HepG2 (cell line): ENCODE measurements at regions not wholly inside any gene's neighbourhood (a gene's known extent, or its start where the extent isn't known, plus 50 kb on each side); places are given as distances from the start of the nearest gene placed in this dataset.

Experiments
- ATAC-seq: fragments of 200-7000 bp; cut with Tn5 transposase; 3 replicates; pipeline ENCODE4 v1.9.1; 2020; ENCODE audit warnings: mild to moderate bottlenecking, moderate library complexity
- BruUV-seq: library from RNA; stranded (reverse); fragments of 400-500 nt; replicated peaks from 2 replicates; lab custom pipeline; 2021; lab: Mats Ljungman, UMichigan
- CTCF ChIA-PET: fragments of 300-600 bp; formaldehyde crosslinking; extraction: SDS; loops from one replicate; lab custom pipeline; 2021; ENCODE audit warnings: low total read pairs, inconsistent platforms, low intra/inter-chr PET ratio; lab: Yijun Ruan, JAX
- POLR2A ChIA-PET: fragments of 350-600 bp; sonication (Branson Sonifier 250); formaldehyde crosslinking; loops from one replicate; lab custom pipeline; 2020; ENCODE audit warnings: antibody characterized with exemption, inconsistent platforms; lab: Yijun Ruan, JAX
- DNase-seq: peaks from one replicate; pipeline ENCODE4 v3.0.0-alpha.2; 2015; ENCODE audit warnings: low spot score
- FAIRE-seq: peaks from 3 replicates; lab custom pipeline; 2011; peaks lifted over from hg19 to GRCh38; lab: Jason Lieb, UNC
- H2AFZ ChIP-seq: one replicate; pipeline ENCODE4 v1.6.1; 2011; ENCODE audit warnings: low read length, inconsistent platforms
- H3K27ac ChIP-seq: fragments of 300-600 bp; 3 replicates; pipeline ENCODE4 v1.8.0; 2011; ENCODE audit warnings: mixed run types, mild to moderate bottlenecking, mixed read lengths, low read length, inconsistent platforms; ENCODE audit not compliant: insufficient read depth; ENCODE audit errors: extremely low read length
- H3K27me3 ChIP-seq, 2 experiments: fragments of 200-600 bp in 1 of 2; 2 replicates in 1 of 2; 3 replicates in 1 of 2; pipeline versions ENCODE4 v1.6.0 to v1.8.0; 2011; ENCODE audit warnings: low read length in 2 of 2, mild to moderate bottlenecking in 2 of 2, moderate library complexity in 2 of 2, inconsistent platforms in 1 of 2; ENCODE audit not compliant: insufficient read depth in 2 of 2, control insufficient read depth in 1 of 2
- H3K36me3 ChIP-seq, 2 experiments: fragments of 200-600 bp in 1 of 2; replicated peaks in 1 of 2; 2 replicates in 1 of 2; 3 replicates in 1 of 2; pipeline versions ENCODE4 v1.5.1 to v1.8.0; 2011; ENCODE audit warnings: low read length in 2 of 2, inconsistent platforms in 1 of 2; ENCODE audit not compliant: insufficient read depth in 2 of 2, control insufficient read depth in 1 of 2
- H3K4me1 ChIP-seq: 2 replicates; pipeline ENCODE4 v1.5.1; 2012; ENCODE audit warnings: low read length, inconsistent platforms; ENCODE audit not compliant: insufficient read depth
- H3K4me2 ChIP-seq: 2 replicates; pipeline ENCODE4 v1.6.0; 2011; ENCODE audit warnings: low read depth, low read length, inconsistent platforms
- H3K4me3 ChIP-seq, 3 experiments: fragments of 200-600 bp in 1 of 3; sonication (generic), shearing (Covaris generic) in 1 of 3; replicated peaks in 1 of 3; 2 replicates each; pipeline ENCODE4 v1.5.1; 2011 to 2016; ENCODE audit warnings: low read length in 3 of 3, inconsistent platforms in 2 of 3, low read depth in 2 of 3, mild to moderate bottlenecking in 2 of 3, control low read depth in 1 of 3, mixed read lengths in 1 of 3; ENCODE audit not compliant: insufficient read depth in 1 of 3
- H3K79me2 ChIP-seq: one replicate; pipeline ENCODE4 v1.6.1; 2011; ENCODE audit warnings: low read length, inconsistent platforms; ENCODE audit not compliant: insufficient read depth
- H3K9ac ChIP-seq: 2 replicates; pipeline ENCODE4 v1.6.0; 2011; ENCODE audit warnings: mild to moderate bottlenecking, low read depth, low read length, inconsistent platforms; ENCODE audit not compliant: insufficient read depth
- H3K9me3 ChIP-seq: 2 replicates; pipeline ENCODE4 v1.5.1; 2012; ENCODE audit warnings: mild to moderate bottlenecking, low read length
- H4K20me1 ChIP-seq: 2 replicates; pipeline ENCODE4 v1.6.0; 2011; ENCODE audit warnings: inconsistent platforms, mild to moderate bottlenecking, low read length, moderate library complexity; ENCODE audit not compliant: insufficient read depth
- CEBPB ChIP-seq: IDR thresholded peaks from 2 replicates; pipeline ENCODE4 v1.6.1; 2011; ENCODE audit warnings: low read depth, low read length, improper control_type of control experiment, borderline replicate concordance
- CREM ChIP-seq, 2 experiments: sonication (generic) in 1 of 2; formaldehyde crosslinking in 1 of 2; IDR thresholded peaks; 2 replicates each; pipeline versions ENCODE4 v1.4.0 to v1.6.1; 2016 to 2020; ENCODE audit warnings: antibody characterized with exemption in 1 of 2, mild to moderate bottlenecking in 1 of 2, missing genetic modification reagents in 1 of 2
- FOXA3 ChIP-seq: IDR thresholded peaks from 2 replicates; pipeline ENCODE4 v1.6.1; 2016; ENCODE audit warnings: missing genetic modification reagents, missing compliant biosample characterization
- GATAD2A ChIP-seq: IDR thresholded peaks from 2 replicates; pipeline ENCODE4 v1.6.1; 2016
- NBN ChIP-seq: fragments of 450-650 bp; conservative IDR thresholded peaks from 2 replicates; pipeline ENCODE4 v1.6.1; 2017
- NR2F6 ChIP-seq, 2 experiments: IDR thresholded peaks; 2 replicates each; pipeline ENCODE4 v1.6.1; 2016; ENCODE audit warnings: antibody characterized with exemption in 1 of 2, mild to moderate bottlenecking in 1 of 2
- RXRB ChIP-seq: IDR thresholded peaks from 2 replicates; pipeline ENCODE4 v1.6.1; 2016; ENCODE audit warnings: borderline replicate concordance, missing genetic modification reagents, missing compliant biosample characterization
- SIX1 ChIP-seq: sonication (generic); formaldehyde crosslinking; IDR thresholded peaks from 2 replicates; pipeline ENCODE4 v1.4.0; 2020; ENCODE audit warnings: missing genetic modification reagents, borderline replicate concordance
- SOX6 ChIP-seq, 2 experiments: fragments of 450-650 bp in 1 of 2; sonication (generic) in 1 of 2; formaldehyde crosslinking in 1 of 2; IDR thresholded peaks; 2 replicates each; pipeline versions ENCODE4 v1.4.0 to v1.6.1; 2017 to 2020; ENCODE audit warnings: antibody characterized with exemption in 1 of 2, mild to moderate bottlenecking in 1 of 2, missing genetic modification reagents in 1 of 2
- THRA ChIP-seq: sonication (generic); formaldehyde crosslinking; IDR thresholded peaks from 2 replicates; pipeline ENCODE4 v1.4.0; 2020; ENCODE audit warnings: missing genetic modification reagents, borderline replicate concordance
- ZMYM4 ChIP-seq: sonication (generic); formaldehyde crosslinking; IDR thresholded peaks from 2 replicates; pipeline ENCODE4 v1.8.1; 2023; ENCODE audit warnings: mild to moderate bottlenecking, missing genetic modification reagents
- ZNF83 ChIP-seq: sonication (generic); formaldehyde crosslinking; IDR thresholded peaks from 2 replicates; pipeline ENCODE4 v1.4.0; 2020; ENCODE audit warnings: missing genetic modification reagents, mild to moderate bottlenecking, borderline replicate concordance
- ZSCAN9 ChIP-seq: IDR thresholded peaks from 2 replicates; pipeline ENCODE4 v1.6.1; 2016; ENCODE audit warnings: borderline replicate concordance
- WGBS: methylation state at CpG from one replicate; pipeline ENCODE4 v1.1.6; 2017; ENCODE audit warnings: low lambda C conversion rate; 5-methylcytosine and 5-hydroxymethylcytosine counted together
- in situ Hi-C: cut with HindIII; loops from 2 replicates; pipeline ENCODE4 v1.10.0; 2017; ENCODE audit warnings: low pct_unique_long_range_greater_than_20kb; ENCODE audit not compliant: extremely low pct_ligation_motif_present
- intact Hi-C: fragments of 100-400 bp; cut with micrococcal nuclease; formaldehyde crosslinking; loops from one replicate; pipeline ENCODE4 v1.10.0; 2022; ENCODE audit not compliant: unreplicated experiment
- TF ChIP-seq, protein P1 (sequence below): sonication (generic); formaldehyde crosslinking; IDR thresholded peaks from 2 replicates; pipeline ENCODE4 v1.4.0; 2020; ENCODE audit warnings: missing genetic modification reagents, borderline replicate concordance
- TF ChIP-seq, protein P2 (sequence below): IDR thresholded peaks from 2 replicates; pipeline ENCODE4 v1.4.0; 2020; ENCODE audit warnings: mild to moderate bottlenecking, missing genetic modification reagents

DNA sequence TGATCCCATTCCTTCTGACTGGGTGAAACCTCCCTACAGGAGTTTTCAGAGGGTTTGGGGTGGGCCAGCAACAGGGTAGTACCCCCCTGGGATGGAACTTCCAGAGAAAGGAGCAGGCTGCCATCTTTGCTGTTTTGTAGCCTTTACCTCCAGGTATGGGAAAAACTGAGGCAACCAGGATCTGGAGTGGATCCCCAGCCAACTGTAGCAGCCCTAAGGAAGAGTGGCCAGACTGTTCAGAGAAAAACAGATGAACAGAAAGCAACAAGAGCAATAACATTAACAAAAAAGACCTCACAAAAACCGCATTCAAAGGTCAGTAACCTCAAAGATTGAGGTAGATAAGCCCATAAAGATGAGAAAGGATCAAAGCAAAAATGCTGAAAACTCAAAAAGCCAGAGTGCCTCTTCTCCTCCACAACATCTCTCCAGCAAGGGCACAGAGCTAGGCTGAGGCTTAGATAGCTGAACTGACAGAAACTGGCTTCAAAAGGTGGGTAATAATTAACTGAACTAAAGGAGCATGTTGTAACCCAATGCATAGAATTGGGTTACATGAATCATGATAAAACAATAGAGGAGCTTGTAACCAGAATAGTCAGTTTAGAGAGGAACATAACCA, 1288.6 kb upstream of the CNTN5 start:
- CTCF ChIA-PET, result no interaction called here
- TF ChIP-seq SIX1 (peak; percentile 29; the same call in 1 of the 2 replicates), ZMYM4 (CRISPR knock-in tag) (peak; percentile 43; the same call in 1 of the 2 replicates), GATAD2A (CRISPR knock-in tag) (peak; percentile 47), SOX6 (IDR thresholded peaks at IDR 0.05) (no peak), SOX6 (CRISPR knock-in tag; IDR thresholded peaks at IDR 0.05) (peak; percentile 81), CEBPB (0 out of 2 replicates have a peak, but pooled peaks have one; percentile 3), CREM (IDR thresholded peaks at IDR 0.05) (peak; percentile 37; the same call in 1 of the 2 replicates), CREM (CRISPR knock-in tag; IDR thresholded peaks at IDR 0.05) (no peak), FOXA3 (CRISPR knock-in tag) (0 out of 2 replicates have a peak, but pooled peaks have one; percentile 34), THRA (peak; percentile 68; the same call in 1 of the 2 replicates), ZSCAN9 (CRISPR knock-in tag) (peak; percentile 20; the same call in 1 of the 2 replicates), ZNF83 (CRISPR knock-in tag) (no peak), NBN (no peak), NR2F6 (IDR thresholded peaks at IDR 0.05) (peak; percentile 70), NR2F6 (CRISPR knock-in tag; IDR thresholded peaks at IDR 0.05) (peak; percentile 84), RXRB (CRISPR knock-in tag) (0 out of 2 replicates have a peak, but pooled peaks have one; percentile 12)
- TF ChIP-seq, protein P1, sequence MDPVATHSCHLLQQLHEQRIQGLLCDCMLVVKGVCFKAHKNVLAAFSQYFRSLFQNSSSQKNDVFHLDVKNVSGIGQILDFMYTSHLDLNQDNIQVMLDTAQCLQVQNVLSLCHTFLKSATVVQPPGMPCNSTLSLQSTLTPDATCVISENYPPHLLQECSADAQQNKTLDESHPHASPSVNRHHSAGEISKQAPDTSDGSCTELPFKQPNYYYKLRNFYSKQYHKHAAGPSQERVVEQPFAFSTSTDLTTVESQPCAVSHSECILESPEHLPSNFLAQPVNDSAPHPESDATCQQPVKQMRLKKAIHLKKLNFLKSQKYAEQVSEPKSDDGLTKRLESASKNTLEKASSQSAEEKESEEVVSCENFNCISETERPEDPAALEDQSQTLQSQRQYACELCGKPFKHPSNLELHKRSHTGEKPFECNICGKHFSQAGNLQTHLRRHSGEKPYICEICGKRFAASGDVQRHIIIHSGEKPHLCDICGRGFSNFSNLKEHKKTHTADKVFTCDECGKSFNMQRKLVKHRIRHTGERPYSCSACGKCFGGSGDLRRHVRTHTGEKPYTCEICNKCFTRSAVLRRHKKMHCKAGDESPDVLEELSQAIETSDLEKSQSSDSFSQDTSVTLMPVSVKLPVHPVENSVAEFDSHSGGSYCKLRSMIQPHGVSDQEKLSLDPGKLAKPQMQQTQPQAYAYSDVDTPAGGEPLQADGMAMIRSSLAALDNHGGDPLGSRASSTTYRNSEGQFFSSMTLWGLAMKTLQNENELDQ (CRISPR knock-in tag), result no peak
- TF ChIP-seq, protein P2, sequence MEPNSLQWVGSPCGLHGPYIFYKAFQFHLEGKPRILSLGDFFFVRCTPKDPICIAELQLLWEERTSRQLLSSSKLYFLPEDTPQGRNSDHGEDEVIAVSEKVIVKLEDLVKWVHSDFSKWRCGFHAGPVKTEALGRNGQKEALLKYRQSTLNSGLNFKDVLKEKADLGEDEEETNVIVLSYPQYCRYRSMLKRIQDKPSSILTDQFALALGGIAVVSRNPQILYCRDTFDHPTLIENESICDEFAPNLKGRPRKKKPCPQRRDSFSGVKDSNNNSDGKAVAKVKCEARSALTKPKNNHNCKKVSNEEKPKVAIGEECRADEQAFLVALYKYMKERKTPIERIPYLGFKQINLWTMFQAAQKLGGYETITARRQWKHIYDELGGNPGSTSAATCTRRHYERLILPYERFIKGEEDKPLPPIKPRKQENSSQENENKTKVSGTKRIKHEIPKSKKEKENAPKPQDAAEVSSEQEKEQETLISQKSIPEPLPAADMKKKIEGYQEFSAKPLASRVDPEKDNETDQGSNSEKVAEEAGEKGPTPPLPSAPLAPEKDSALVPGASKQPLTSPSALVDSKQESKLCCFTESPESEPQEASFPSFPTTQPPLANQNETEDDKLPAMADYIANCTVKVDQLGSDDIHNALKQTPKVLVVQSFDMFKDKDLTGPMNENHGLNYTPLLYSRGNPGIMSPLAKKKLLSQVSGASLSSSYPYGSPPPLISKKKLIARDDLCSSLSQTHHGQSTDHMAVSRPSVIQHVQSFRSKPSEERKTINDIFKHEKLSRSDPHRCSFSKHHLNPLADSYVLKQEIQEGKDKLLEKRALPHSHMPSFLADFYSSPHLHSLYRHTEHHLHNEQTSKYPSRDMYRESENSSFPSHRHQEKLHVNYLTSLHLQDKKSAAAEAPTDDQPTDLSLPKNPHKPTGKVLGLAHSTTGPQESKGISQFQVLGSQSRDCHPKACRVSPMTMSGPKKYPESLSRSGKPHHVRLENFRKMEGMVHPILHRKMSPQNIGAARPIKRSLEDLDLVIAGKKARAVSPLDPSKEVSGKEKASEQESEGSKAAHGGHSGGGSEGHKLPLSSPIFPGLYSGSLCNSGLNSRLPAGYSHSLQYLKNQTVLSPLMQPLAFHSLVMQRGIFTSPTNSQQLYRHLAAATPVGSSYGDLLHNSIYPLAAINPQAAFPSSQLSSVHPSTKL, result peak; percentile 68

More for the DNA sequence above, 1288.6 kb upstream of the CNTN5 start:
- peaks cover 29% of the 10 kb centered on the region for H3K4me1 ChIP-seq
- H3K4me2 ChIP-seq, result peak overlapping the region; percentile 54
- peaks cover 32% of the 10 kb centered on the region for H3K9me3 ChIP-seq
- in situ Hi-C loops, result no loop called here
- intact Hi-C loops, result loop anchor here (1.0 kb wide), 1 partner anchor 11 kb away; no protein-coding TSS in a partner anchor
- DNase-seq (peak; percentile 92), ATAC-seq (peak; percentile 99), FAIRE-seq (peak; percentile 37)
- peak overlapping the region; percentile 52 for H3K27ac ChIP-seq
- POLR2A ChIA-PET, result interaction anchor here (0.9 kb wide), 1 partner anchor 11 kb away, joined by 4 read pairs; no protein-coding TSS in a partner anchor
- WGBS, result 0% methylated on average over 1 of the region's 1 CpG
- H3K79me2 ChIP-seq, result no peaks in the 10 kb centered on the region
- no peaks in the 10 kb centered on the region for H3K36me3 ChIP-seq
- BruUV-seq, result no TSS peak
- H4K20me1 ChIP-seq, result no peaks in the 10 kb centered on the region
- no peak overlapping the region for H3K9ac ChIP-seq
- H3K27me3 ChIP-seq, result no peaks in the 10 kb centered on the region; a peak in 1 of 5 replicates
- H3K4me3 ChIP-seq, result no peak overlapping the region
- no peak overlapping the region for H2AFZ ChIP-seq
